ENCODE measurements at regions not wholly inside any gene's neighbourhood (a gene's known extent, or its start where the extent isn't known, plus 50 kb on each side); places are given as distances from the start of the nearest gene placed in this dataset.

GRCh38 chr4:54473798-54474197, 184.0 kb upstream of the KIT start:
- TF ChIP-seq EGR1 (IDR thresholded peaks at IDR 0.05; ENCODE audit: low read depth in 2 of 2) (no peak), CTCF (IDR thresholded peaks at IDR 0.05; ENCODE audit: low read depth, low read length, missing input control) (no peak), SP1 (IDR thresholded peaks at IDR 0.05) (no peak), RAD21 (IDR thresholded peaks at IDR 0.05) (no peak), TAF1 (conservative IDR thresholded peaks at IDR 0.05) (no peak), ATF3 (IDR thresholded peaks at IDR 0.05) (no peak), GABPA (IDR thresholded peaks at IDR 0.05 in 1 of 2, conservative IDR thresholded peaks at IDR 0.05 in 1 of 2) (no peak), YY1 (IDR thresholded peaks at IDR 0.05) (no peak), REST (IDR thresholded peaks at IDR 0.05) (no peak), NR2F2 (IDR thresholded peaks at IDR 0.05) (no peak), MAX (IDR thresholded peaks at IDR 0.05) (no peak)
